ENCODE measurements at regions not wholly inside any gene's neighbourhood (a gene's known extent, or its start where the extent isn't known, plus 50 kb on each side); places are given as distances from the start of the nearest gene placed in this dataset.

- TF ChIP-seq CTCF (IDR thresholded peaks at IDR 0.05) (peak in 1 of 6 experiments; percentile 5), POLR2A (IDR thresholded peaks at IDR 0.05) (no peak)
Measured at GRCh38 chr1:25148673-25149300, 83.5 kb downstream of the SYF2 start.

Data from thyroid gland (tissue), 4 donors.